ENCODE measurements at regions not wholly inside any gene's neighbourhood (a gene's known extent, or its start where the extent isn't known, plus 50 kb on each side); places are given as distances from the start of the nearest gene placed in this dataset.

DNA sequence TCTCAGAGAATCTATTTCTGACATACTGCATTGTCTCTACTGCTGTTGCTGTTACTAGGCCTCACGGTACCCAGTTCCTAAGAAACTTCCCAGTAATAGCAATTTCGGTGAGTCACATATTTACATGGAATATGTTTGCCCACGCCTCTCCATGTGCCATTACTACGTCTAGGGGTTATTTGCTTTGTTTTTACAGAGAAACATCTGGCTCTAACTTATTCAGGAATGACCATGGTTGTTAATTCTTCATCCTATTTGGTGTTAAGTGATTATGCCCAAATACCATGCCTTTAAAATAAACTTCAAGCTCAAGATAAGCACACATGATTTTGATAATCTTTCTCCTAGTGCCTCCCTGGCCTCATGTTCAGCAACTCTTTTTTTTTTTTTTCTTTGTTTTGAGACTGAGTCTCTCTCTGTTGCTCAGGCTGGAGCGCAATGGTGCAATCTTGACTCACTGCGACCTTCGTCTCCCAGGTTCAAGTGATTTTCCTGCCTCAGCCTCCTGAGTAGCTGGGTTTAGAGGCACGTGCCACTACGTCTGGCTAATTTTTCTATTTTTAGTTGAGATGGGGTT, 101.0 kb upstream of the HS3ST1 start:
- H3K9me3 ChIP-seq (replicated peaks in 1 of 3): no peaks in the 10 kb centered on the region
- no peaks in the 10 kb centered on the region for H3K27me3 ChIP-seq
- no peak for DNase-seq
- intact Hi-C loops (cut with DNase I): loop anchor here in 1 of 2 donors (5.0 kb wide), 1 partner anchor 1492 kb away; no protein-coding TSS in a partner anchor
- H3K4me3 ChIP-seq: no peak overlapping the region
- no peaks in the 10 kb centered on the region for H3K36me3 ChIP-seq (replicated peaks in 1 of 2)
- no peaks in the 10 kb centered on the region for H3K4me1 ChIP-seq (replicated peaks in 1 of 2)
- TF ChIP-seq POLR2A (IDR thresholded peaks at IDR 0.05): no peak
- TF ChIP-seq, protein P1, sequence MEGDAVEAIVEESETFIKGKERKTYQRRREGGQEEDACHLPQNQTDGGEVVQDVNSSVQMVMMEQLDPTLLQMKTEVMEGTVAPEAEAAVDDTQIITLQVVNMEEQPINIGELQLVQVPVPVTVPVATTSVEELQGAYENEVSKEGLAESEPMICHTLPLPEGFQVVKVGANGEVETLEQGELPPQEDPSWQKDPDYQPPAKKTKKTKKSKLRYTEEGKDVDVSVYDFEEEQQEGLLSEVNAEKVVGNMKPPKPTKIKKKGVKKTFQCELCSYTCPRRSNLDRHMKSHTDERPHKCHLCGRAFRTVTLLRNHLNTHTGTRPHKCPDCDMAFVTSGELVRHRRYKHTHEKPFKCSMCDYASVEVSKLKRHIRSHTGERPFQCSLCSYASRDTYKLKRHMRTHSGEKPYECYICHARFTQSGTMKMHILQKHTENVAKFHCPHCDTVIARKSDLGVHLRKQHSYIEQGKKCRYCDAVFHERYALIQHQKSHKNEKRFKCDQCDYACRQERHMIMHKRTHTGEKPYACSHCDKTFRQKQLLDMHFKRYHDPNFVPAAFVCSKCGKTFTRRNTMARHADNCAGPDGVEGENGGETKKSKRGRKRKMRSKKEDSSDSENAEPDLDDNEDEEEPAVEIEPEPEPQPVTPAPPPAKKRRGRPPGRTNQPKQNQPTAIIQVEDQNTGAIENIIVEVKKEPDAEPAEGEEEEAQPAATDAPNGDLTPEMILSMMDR (IDR thresholded peaks at IDR 0.05): no peak
- no peak overlapping the region for H3K27ac ChIP-seq
- 66 to 92% (median 82%) methylated on average over 9 of the region's 9 CpGs for WGBS, 4 donors

DNA sequence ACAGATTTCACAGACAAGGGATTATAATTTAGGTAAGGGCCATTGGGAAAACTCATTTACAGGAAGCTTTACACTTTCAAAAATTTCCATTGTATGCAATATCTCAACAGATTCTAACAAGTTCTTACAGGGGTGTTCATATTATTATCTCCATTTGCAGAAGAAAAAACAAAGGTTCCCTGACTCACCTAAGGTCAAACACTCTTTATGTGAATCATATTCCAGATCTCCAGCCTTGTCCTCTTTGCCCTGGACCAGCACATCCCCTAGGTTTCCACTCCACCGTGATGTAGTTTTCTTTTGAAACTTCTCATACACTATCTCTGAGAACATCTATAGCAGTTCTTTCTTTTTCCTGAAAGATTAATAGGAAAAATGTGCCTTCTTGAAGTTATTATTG, 96.4 kb upstream of the HS3ST1 start:
- 52 to 80% (median 64%) methylated on average over 1 of the region's 1 CpG for WGBS, 4 donors
- no peak overlapping the region for H3K27ac ChIP-seq
- H3K36me3 ChIP-seq (replicated peaks in 1 of 2): no peaks in the 10 kb centered on the region
- no peak for DNase-seq
- no peaks in the 10 kb centered on the region for H3K4me1 ChIP-seq (replicated peaks in 1 of 2)
- intact Hi-C loops (cut with DNase I): loop anchor here in 1 of 2 donors (5.0 kb wide), 1 partner anchor 1488 kb away; no protein-coding TSS in a partner anchor
- H3K27me3 ChIP-seq: no peaks in the 10 kb centered on the region
- TF ChIP-seq, protein P1 (IDR thresholded peaks at IDR 0.05): no peak
- no peak for TF ChIP-seq POLR2A (IDR thresholded peaks at IDR 0.05)
- H3K4me3 ChIP-seq: no peak overlapping the region
- H3K9me3 ChIP-seq (replicated peaks in 1 of 3): no peaks in the 10 kb centered on the region

DNA sequence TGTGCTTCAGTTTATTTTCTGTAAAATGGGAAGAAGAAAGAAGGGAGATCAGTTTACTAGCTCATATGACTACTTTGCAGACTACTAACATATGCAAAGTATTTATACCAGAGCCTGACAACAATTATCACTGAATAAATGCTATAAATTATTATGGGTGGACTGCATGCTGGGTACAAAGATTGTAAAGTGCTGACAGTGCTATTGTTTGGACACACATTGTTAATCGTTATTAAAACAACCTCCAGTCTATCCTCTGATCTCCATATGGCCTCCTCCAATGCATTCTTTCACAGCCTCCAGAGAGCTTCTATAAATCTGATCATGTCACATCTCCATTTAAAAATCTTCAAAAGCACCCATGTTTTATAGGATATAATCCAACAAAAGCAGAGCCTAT, 90.1 kb upstream of the HS3ST1 start:
- Histone ChIP-seq H3K4me3 (no peak overlapping the region), H3K4me1 (replicated peaks in 1 of 2) (no peaks in the 10 kb centered on the region), H3K36me3 (replicated peaks in 1 of 2) (no peaks in the 10 kb centered on the region), H3K9me3 (replicated peaks in 1 of 3) (no peaks in the 10 kb centered on the region), H3K27me3 (no peaks in the 10 kb centered on the region), H3K27ac (no peak overlapping the region)
- WGBS, 4 donors: 44 to 63% (median 56%) methylated on average over 1 of the region's 1 CpG
- DNase-seq: no peak
- no peak for TF ChIP-seq POLR2A (IDR thresholded peaks at IDR 0.05)
- TF ChIP-seq, protein P1 (IDR thresholded peaks at IDR 0.05): no peak
- intact Hi-C loops (cut with DNase I): no loop called here

DNA sequence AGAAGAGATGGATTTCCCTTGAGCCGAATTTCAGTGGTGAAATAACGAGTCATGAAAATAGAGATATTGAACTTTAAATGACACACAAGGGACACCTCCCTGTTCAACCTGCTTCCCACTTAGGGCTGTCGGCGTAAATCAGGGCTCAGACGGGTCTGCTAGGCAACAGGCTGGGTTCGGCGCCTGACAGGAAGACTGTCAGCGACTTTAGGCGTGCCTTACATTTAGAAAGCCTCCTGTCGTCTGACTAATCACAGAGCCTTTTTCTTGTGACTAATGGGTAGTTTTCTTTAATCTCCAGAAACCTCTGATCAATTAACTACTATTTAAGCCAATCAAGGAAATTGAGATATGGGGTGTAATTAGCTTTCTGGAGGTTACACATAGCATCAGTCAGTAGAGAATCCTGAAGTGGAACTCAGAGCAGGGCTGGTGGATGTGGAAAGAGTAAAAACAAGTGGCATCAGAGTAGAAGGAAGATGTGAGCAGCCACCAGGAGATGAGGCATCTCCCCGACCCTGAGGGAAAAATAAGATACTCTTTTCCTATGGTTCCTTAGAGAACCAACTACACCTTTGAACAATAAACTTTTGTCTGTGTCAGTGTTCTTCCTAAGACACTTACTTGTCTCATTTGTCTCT, 86.2 kb upstream of the HS3ST1 start:
- Histone ChIP-seq H3K27me3 (no peaks in the 10 kb centered on the region), H3K4me3 (no peak overlapping the region), H3K9me3 (replicated peaks in 1 of 3) (no peaks in the 10 kb centered on the region), H3K27ac (no peak overlapping the region), H3K4me1 (replicated peaks in 1 of 2) (no peaks in the 10 kb centered on the region), H3K36me3 (replicated peaks in 1 of 2) (no peaks in the 10 kb centered on the region)
- TF ChIP-seq POLR2A (IDR thresholded peaks at IDR 0.05): no peak
- TF ChIP-seq, protein P1 (IDR thresholded peaks at IDR 0.05): no peak
- 62 to 75% (median 67%) methylated on average over 11 of the region's 11 CpGs for WGBS, 4 donors
- peak in 2 of 7 donors; percentile 9 to 26 for DNase-seq
- intact Hi-C loops (cut with DNase I): no loop called here
